ENCODE measurements at regions not wholly inside any gene's neighbourhood (a gene's known extent, or its start where the extent isn't known, plus 50 kb on each side); places are given as distances from the start of the nearest gene placed in this dataset.
A peak's percentile ranks its signal among the peaks of the same experiment; 100 is the strongest.

- peak; percentile 34; the same call in 1 of the 2 replicates for TF ChIP-seq POLR2AphosphoS5 (IDR thresholded peaks at IDR 0.05; ENCODE audit: low read depth)
- TF ChIP-seq REST (IDR thresholded peaks at IDR 0.05; ENCODE audit: insufficient replicate concordance, low read depth): no peak
- TF ChIP-seq SPI1 (IDR thresholded peaks at IDR 0.05; ENCODE audit: borderline replicate concordance, low read depth): no peak; the same call in 1 of the 2 replicates
- TF ChIP-seq GABPA (IDR thresholded peaks at IDR 0.05; ENCODE audit: low read depth): no peak
- no peak for TF ChIP-seq CTCF (IDR thresholded peaks at IDR 0.05; ENCODE audit: insufficient read depth, low read length)
- Histone ChIP-seq H3K27me3 (ENCODE audit: insufficient read depth, poor library complexity, severe bottlenecking) (no peaks in the 10 kb centered on the region), H3K4me3 (replicated peaks; ENCODE audit: insufficient read depth, low read length) (peak overlapping the region; percentile 17), H3K27ac (replicated peaks) (peak overlapping the region; percentile 85)
- DNase-seq (ENCODE audit: low read depth in 1 of 2, low spot score in 1 of 2): peak in 1 of 2 experiments; percentile 83
Measured at GRCh38 chr2:230658877-230659652, 53.6 kb upstream of the CAB39 start.

GRCh38 chr2:230660294-230661060, 52.2 kb upstream of the CAB39 start:
- Histone ChIP-seq H3K4me3 (replicated peaks; ENCODE audit: insufficient read depth, low read length) (no peak overlapping the region), H3K27ac (replicated peaks) (peak overlapping the region; percentile 85), H3K27me3 (ENCODE audit: insufficient read depth, poor library complexity, severe bottlenecking) (no peaks in the 10 kb centered on the region)
- no peak for TF ChIP-seq GABPA (IDR thresholded peaks at IDR 0.05; ENCODE audit: low read depth)
- TF ChIP-seq CTCF (IDR thresholded peaks at IDR 0.05; ENCODE audit: insufficient read depth, low read length): no peak
- TF ChIP-seq SPI1 (IDR thresholded peaks at IDR 0.05; ENCODE audit: borderline replicate concordance, low read depth): peak; percentile 41; the same call in 1 of the 2 replicates
- TF ChIP-seq POLR2AphosphoS5 (IDR thresholded peaks at IDR 0.05; ENCODE audit: low read depth): peak; percentile 55; the same call in 1 of the 2 replicates
- TF ChIP-seq REST (IDR thresholded peaks at IDR 0.05; ENCODE audit: insufficient replicate concordance, low read depth): no peak
- DNase-seq (ENCODE audit: low read depth in 1 of 2, low spot score in 1 of 2): peak; percentile 82 to 93

- H3K4me3 ChIP-seq (replicated peaks; ENCODE audit: insufficient read depth, low read length): no peak overlapping the region
Measured at GRCh38 chr2:230661072-230661957, 51.3 kb upstream of the CAB39 start.

More at GRCh38 chr2:230661072-230661957, 51.3 kb upstream of the CAB39 start:
- Histone ChIP-seq H3K27ac (replicated peaks) (peak overlapping the region; percentile 85), H3K27me3 (ENCODE audit: insufficient read depth, poor library complexity, severe bottlenecking) (no peaks in the 10 kb centered on the region)
- TF ChIP-seq SPI1 (IDR thresholded peaks at IDR 0.05; ENCODE audit: borderline replicate concordance, low read depth) (no peak), POLR2AphosphoS5 (IDR thresholded peaks at IDR 0.05; ENCODE audit: low read depth) (no peak), GABPA (IDR thresholded peaks at IDR 0.05; ENCODE audit: low read depth) (no peak), CTCF (IDR thresholded peaks at IDR 0.05; ENCODE audit: insufficient read depth, low read length) (no peak), REST (IDR thresholded peaks at IDR 0.05; ENCODE audit: insufficient replicate concordance, low read depth) (no peak)
- DNase-seq (ENCODE audit: low read depth in 1 of 2, low spot score in 1 of 2): peak in 1 of 2 experiments; percentile 36

Measured in HL-60 (cell line).